Activated naive CD4-positive, alpha-beta T cell treated with anti-CD3 and anti-CD28 coated beads for 36 hours (primary cell): ENCODE measurements at regions not wholly inside any gene's neighbourhood (a gene's known extent, or its start where the extent isn't known, plus 50 kb on each side); places are given as distances from the start of the nearest gene placed in this dataset.
"Not testable (repeated sequence)": the region's sequence is repeated elsewhere in the genome, so short reads cannot be mapped to it uniquely, and the experiment has no call there.

Experiments used
- CTCF ChIA-PET: fragments of 350-600 bp; sonication (Branson Sonifier 250); formaldehyde crosslinking; loops from one replicate; lab custom pipeline; 2021; ENCODE audit warnings: antibody characterized with exemption; lab: Charles Lee
- DNase-seq: peaks from one replicate; pipeline ENCODE4 v3.0.0-alpha.2; 2020
- H3K27ac Mint-ChIP-seq: one replicate; pipeline ENCODE4 v1.8.0; 2021; ENCODE audit warnings: mild to moderate bottlenecking, mixed read lengths
- H3K27me3 Mint-ChIP-seq: one replicate; pipeline ENCODE4 v1.8.0; 2021; ENCODE audit warnings: low read depth, mixed read lengths
- H3K36me3 Mint-ChIP-seq: one replicate; pipeline ENCODE4 v1.8.0; 2021; ENCODE audit warnings: low read depth, mixed read lengths
- H3K4me1 Mint-ChIP-seq: one replicate; pipeline ENCODE4 v1.8.0; 2021; ENCODE audit warnings: low read depth, mixed read lengths
- H3K4me3 Mint-ChIP-seq: one replicate; pipeline ENCODE4 v1.8.0; 2021; ENCODE audit warnings: mild to moderate bottlenecking, moderate library complexity, mixed read lengths
- H3K9me3 Mint-ChIP-seq: one replicate; pipeline ENCODE4 v1.8.0; 2021; ENCODE audit warnings: mixed read lengths
- intact Hi-C: fragments of 100-400 bp; cut with micrococcal nuclease; formaldehyde crosslinking; loops from one replicate; pipeline ENCODE4 v1.15.1; 2023

DNA sequence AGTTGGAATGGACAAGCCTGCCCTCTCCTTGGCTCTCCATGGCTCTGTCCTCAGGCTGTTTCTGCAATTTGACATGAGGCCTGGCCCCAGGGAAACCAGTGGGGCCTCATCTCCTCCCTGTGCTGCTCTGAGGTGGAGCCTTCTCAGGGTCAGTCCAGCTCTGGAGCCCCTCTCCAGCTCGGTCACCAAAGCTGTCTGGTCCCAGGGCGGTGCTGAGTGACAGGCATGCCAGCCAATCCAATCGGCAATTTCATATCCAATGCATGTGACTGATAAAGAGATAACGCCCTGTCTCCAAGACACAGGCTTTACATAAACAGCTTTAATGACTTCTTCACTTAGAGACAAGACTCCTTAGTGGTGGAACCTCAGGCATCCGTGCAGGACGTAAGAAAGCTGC lies 1379.2 kb downstream of the CDH12 start:
- H3K36me3 Mint-ChIP-seq: peaks cover 32% of the 10 kb centered on the region
- H3K9me3 Mint-ChIP-seq, CTCF ChIA-PET, H3K4me1 Mint-ChIP-seq, H3K27ac Mint-ChIP-seq, H3K27me3 Mint-ChIP-seq, DNase-seq, intact Hi-C loops, H3K4me3 Mint-ChIP-seq: not testable (repeated sequence)

DNA sequence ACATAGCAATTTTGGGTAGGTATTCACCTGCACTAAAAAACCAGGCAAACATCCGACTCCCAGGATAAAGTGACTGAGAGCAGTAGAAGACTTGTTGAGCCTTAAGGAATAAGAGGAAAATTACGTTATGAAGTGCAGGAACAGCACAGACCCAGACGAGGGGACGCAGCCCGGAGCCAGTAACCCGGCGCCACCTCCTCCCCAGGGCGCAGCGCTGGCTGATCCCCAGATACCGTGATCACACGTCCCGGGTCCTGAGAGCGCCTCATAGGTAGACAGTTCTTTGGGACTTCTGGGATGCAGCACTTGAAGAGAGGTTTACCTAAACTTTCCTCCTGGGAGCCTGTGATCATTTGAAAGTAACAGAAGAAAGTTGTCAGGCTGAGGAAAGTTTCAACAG lies 1379.7 kb downstream of the CDH12 start:
- H3K4me1 Mint-ChIP-seq, intact Hi-C loops, H3K27ac Mint-ChIP-seq, CTCF ChIA-PET, DNase-seq, H3K27me3 Mint-ChIP-seq, H3K4me3 Mint-ChIP-seq, H3K9me3 Mint-ChIP-seq: not testable (repeated sequence)
- peaks cover 29% of the 10 kb centered on the region for H3K36me3 Mint-ChIP-seq

DNA sequence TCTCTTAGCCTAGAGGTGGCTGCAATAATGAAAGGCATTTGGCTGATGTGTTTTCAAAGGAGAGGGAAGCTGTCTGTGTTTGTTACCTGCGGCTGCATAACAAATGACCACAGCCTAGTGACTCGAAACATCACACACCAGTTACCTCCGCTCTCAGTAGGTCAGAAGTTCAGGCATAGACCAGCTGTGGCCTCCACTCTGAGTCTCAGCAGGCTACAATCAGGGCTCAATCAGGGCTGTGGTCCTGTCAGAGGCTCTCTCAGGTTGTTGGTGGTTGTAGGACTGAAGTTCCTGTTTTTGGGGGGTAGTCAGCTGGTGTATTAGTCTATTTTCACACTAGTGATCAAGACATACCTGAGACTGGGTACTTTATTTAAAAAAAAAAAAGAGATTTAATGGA lies 1381.5 kb downstream of the CDH12 start:
- CTCF ChIA-PET, H3K4me3 Mint-ChIP-seq, intact Hi-C loops, H3K27me3 Mint-ChIP-seq, H3K9me3 Mint-ChIP-seq, H3K4me1 Mint-ChIP-seq, DNase-seq, H3K27ac Mint-ChIP-seq: not testable (repeated sequence)
- H3K36me3 Mint-ChIP-seq: peaks cover 33% of the 10 kb centered on the region

DNA sequence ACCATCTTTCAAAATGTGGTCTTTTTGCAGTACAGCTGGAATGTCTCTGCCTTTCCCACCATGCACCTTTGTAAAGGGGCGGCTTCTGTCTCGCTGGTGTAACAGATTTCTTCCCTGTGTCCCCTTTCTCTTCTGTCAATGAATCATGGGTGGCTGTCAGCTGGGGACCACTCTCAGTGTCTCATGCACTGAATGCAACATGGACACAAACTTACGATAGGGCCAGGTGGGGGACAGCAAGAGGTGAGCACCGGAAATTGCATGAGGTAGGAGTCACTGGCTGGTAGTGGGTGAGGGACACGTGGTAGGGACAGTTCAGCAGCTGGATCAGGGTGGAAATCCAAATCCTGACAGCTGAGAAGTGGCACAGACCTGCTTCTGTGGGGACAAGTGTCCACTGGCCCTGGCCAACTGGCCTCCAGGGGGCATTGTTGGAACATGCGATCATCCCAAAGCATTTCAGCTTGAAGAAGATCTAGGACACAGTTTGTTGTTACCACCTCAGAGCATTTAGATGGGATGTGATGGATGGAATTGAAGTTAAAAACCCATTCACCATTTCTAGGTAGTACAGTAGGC lies 1383.5 kb downstream of the CDH12 start:
- H3K4me3 Mint-ChIP-seq, H3K27me3 Mint-ChIP-seq, H3K4me1 Mint-ChIP-seq, intact Hi-C loops, CTCF ChIA-PET, H3K27ac Mint-ChIP-seq, H3K9me3 Mint-ChIP-seq: not testable (repeated sequence)
- peaks cover 36% of the 10 kb centered on the region for H3K36me3 Mint-ChIP-seq
- DNase-seq: peak; percentile 26

DNA sequence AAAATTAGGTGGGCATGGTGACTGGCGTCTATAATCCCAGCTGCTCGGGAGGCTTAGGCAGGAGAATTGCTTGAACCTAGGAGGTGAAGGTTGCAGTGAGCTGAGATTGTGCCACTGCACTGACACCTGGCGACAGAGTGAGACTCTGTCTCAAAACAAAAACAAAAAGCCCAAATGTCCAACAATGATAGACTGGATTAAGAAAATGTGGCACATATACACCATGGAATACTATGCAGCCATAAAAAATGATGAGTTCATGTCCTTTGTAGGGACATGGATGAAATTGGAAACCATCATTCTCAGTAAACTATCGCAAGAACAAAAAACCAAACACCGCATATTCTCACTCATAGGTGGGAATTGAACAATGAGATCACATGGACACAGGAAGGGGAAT lies 1385.6 kb downstream of the CDH12 start:
- H3K27me3 Mint-ChIP-seq, H3K4me1 Mint-ChIP-seq, intact Hi-C loops, H3K9me3 Mint-ChIP-seq, DNase-seq, CTCF ChIA-PET, H3K4me3 Mint-ChIP-seq, H3K27ac Mint-ChIP-seq: not testable (repeated sequence)
- H3K36me3 Mint-ChIP-seq: peaks cover 27% of the 10 kb centered on the region

DNA sequence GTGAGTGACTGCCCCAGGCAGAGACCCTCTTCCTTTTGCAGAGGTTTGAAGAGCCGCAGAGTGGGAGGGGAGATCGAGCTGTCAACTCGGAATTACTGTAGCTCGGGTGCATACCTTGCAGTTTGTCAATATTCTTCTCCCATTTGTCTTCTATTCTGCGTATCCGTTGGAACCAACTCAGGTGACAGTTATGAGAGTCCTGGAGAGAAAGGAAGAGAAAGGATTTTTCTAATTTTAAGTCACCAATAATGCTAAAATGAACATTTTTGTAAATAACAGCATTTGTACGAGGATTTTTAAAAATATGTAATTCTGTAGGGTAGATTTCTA lies 1393.4 kb downstream of the CDH12 start:
- H3K9me3 Mint-ChIP-seq, H3K27me3 Mint-ChIP-seq, H3K36me3 Mint-ChIP-seq, CTCF ChIA-PET, intact Hi-C loops, DNase-seq, H3K4me1 Mint-ChIP-seq: not testable (repeated sequence)
- H3K4me3 Mint-ChIP-seq: peak overlapping the region; percentile 85
- peak overlapping the region; percentile 46 for H3K27ac Mint-ChIP-seq

DNA sequence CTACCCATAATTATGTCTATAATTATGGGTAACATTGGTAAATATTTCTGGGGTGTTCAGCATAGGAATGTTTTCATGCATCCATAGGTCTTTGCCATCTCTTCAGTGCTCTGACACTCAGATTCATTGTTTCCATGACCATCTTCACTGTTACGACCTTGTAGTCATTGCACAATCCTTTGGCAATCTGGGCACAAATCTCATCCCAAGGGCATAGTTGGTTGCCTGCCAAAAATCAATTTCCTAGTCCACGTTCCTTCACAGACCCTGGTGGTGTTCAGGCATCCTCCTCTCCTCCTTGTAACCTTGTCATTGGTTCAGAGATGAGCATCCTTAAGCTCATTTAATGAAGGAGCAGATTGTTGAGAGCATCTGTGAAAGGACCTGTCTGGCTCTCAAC lies 1400.7 kb downstream of the CDH12 start:
- CTCF ChIA-PET: no interaction called here
- Mint-ChIP-seq H3K9me3 (no peaks in the 10 kb centered on the region), H3K36me3 (no peaks in the 10 kb centered on the region), H3K4me3 (no peak overlapping the region), H3K27me3 (peaks cover 11% of the 10 kb centered on the region), H3K27ac (no peak overlapping the region), H3K4me1 (no peaks in the 10 kb centered on the region)
- DNase-seq: no peak
- intact Hi-C loops: no loop called here

DNA sequence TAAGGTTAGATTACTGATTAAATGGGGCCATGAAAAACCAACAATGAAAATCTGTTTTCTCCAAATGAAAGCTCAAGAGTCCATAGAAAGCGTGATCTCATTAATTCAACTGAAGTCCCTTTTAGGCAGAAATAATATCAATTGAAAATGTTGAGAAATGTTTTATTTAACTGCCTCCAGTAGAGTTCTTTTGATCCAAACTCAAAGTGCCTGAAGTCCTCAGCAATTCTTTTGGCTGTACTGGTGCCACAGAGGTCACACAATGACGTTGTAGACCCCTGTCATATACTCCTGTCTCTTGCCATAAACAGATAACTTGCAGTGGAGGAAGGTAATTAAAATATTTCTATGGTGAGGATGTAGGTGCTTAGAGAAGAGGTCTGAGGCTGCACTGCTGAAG lies 1420.5 kb downstream of the CDH12 start:
- no peaks in the 10 kb centered on the region for H3K4me1 Mint-ChIP-seq
- CTCF ChIA-PET: no interaction called here
- no peak overlapping the region for H3K4me3 Mint-ChIP-seq
- intact Hi-C loops: no loop called here
- no peak overlapping the region for H3K27ac Mint-ChIP-seq
- no peak for DNase-seq
- H3K36me3 Mint-ChIP-seq: no peaks in the 10 kb centered on the region
- H3K9me3 Mint-ChIP-seq: peaks cover 2% of the 10 kb centered on the region
- no peaks in the 10 kb centered on the region for H3K27me3 Mint-ChIP-seq

DNA sequence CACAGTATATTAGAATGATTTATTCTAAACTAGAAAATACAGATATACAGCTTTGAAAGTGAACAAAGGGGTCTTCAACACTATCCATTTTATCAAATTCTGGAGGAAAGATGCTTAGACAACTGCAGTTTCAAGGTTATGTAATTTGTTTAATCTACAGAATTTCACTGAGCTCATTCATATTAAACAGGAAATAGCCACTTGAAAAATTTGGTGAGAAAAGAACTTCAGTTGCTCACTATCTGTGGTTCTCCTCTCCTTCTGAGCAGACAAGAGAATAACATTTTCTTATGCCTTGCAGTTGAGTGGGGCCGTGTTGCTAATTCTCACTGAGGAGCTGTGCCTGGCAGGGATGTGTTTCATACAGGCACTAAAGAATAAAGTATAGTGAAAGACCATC lies 1428.2 kb downstream of the CDH12 start:
- H3K27me3 Mint-ChIP-seq: no peaks in the 10 kb centered on the region
- DNase-seq: no peak
- intact Hi-C loops: no loop called here
- no peaks in the 10 kb centered on the region for H3K4me1 Mint-ChIP-seq
- CTCF ChIA-PET: no interaction called here
- H3K36me3 Mint-ChIP-seq: no peaks in the 10 kb centered on the region
- H3K9me3 Mint-ChIP-seq: no peaks in the 10 kb centered on the region
- no peak overlapping the region for H3K27ac Mint-ChIP-seq
- H3K4me3 Mint-ChIP-seq: no peak overlapping the region

DNA sequence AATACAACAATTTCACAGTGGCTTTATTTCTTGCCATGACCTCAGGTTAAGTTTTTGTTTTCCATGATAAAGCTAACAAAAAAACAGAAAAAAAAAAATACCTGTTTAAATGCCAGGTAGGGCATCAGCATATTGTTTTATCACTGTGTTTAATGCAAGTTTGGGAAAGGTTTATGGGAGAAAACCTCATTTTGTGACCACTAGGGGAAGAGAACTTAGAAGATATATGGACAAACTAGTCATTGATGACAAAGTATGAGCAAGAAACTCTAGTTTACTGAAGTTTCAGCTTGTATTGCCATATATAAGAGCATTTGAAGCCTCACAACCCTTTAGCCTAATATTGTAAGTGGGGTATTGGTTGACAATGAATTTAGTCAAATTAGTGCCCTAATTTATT lies 1431.4 kb upstream of the CDH18 start:
- intact Hi-C loops: no loop called here
- H3K27ac Mint-ChIP-seq: no peak overlapping the region
- CTCF ChIA-PET: interaction anchor here (0.7 kb wide), 1 partner anchor 161 kb away, joined by 5 read pairs; no protein-coding TSS in a partner anchor
- H3K9me3 Mint-ChIP-seq: no peaks in the 10 kb centered on the region
- H3K4me1 Mint-ChIP-seq: no peaks in the 10 kb centered on the region
- no peaks in the 10 kb centered on the region for H3K27me3 Mint-ChIP-seq
- H3K36me3 Mint-ChIP-seq: no peaks in the 10 kb centered on the region
- DNase-seq: no peak
- no peak overlapping the region for H3K4me3 Mint-ChIP-seq

DNA sequence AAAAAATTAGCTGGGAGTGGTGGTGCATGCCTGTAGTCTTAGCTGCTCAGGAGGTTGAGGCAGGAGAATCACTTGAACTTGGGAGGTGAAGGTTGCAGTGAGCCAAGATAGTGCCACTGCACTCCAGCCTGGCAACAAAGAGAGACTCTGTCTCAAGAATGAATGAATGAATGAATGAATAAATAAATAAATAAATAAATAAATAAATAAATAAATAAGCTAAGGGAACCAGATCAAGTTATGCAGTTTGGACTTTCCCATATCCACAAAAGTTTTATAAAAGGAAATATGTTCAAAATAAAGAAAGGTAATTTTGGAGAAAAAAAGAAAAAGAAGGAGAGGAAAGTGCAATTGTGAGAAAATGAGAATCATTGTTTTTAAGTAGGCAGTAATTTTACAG lies 1414.1 kb upstream of the CDH18 start:
- intact Hi-C loops, H3K4me3 Mint-ChIP-seq, H3K27ac Mint-ChIP-seq, DNase-seq, CTCF ChIA-PET, H3K4me1 Mint-ChIP-seq, H3K9me3 Mint-ChIP-seq, H3K36me3 Mint-ChIP-seq, H3K27me3 Mint-ChIP-seq: not testable (repeated sequence)

DNA sequence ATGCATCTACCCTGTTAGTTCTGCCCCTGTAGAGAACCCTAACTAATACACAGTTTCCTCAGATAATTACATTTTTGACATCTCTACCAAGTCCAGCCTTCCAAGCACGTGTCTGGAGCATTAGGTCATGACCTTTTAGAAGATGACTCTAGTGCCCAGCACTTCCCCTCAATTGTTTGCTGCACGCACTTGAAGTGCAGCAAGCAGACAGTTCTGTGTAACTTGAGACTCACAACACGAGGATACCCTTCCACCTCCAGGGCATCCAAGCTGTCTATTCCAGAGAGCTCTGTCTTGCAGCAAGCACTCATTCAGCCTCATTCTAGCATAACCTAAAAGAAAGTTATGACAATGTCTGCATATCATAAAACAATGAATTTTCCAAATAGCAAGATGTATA lies 1410.5 kb upstream of the CDH18 start:
- Mint-ChIP-seq H3K9me3 (no peaks in the 10 kb centered on the region), H3K27me3 (no peaks in the 10 kb centered on the region), H3K4me3 (no peak overlapping the region), H3K4me1 (no peaks in the 10 kb centered on the region), H3K27ac (no peak overlapping the region), H3K36me3 (no peaks in the 10 kb centered on the region)
- intact Hi-C loops: no loop called here
- DNase-seq: no peak
- CTCF ChIA-PET: no interaction called here

DNA sequence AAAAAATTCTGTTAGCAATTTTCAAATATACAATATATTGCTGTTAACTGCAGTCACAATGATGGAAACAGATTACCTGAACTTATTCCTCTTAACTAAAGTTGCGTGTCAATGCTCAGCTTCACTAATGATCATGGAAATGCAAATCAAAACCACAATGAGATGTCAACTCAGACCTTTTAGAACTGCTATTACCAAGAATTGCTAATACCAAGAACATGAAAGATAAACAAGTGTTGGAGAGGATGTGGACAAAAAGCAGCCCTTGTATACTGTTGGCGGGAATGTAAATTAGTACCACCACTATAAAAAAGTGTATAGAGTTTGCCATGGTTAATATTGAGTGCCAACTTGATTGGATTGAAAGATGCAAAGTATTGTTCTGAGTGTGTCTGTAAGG lies 1409.7 kb upstream of the CDH18 start:
- Mint-ChIP-seq H3K4me3 (no peak overlapping the region), H3K4me1 (no peaks in the 10 kb centered on the region), H3K9me3 (no peaks in the 10 kb centered on the region), H3K27ac (no peak overlapping the region), H3K27me3 (no peaks in the 10 kb centered on the region), H3K36me3 (no peaks in the 10 kb centered on the region)
- CTCF ChIA-PET: no interaction called here
- DNase-seq: no peak
- intact Hi-C loops: no loop called here

DNA sequence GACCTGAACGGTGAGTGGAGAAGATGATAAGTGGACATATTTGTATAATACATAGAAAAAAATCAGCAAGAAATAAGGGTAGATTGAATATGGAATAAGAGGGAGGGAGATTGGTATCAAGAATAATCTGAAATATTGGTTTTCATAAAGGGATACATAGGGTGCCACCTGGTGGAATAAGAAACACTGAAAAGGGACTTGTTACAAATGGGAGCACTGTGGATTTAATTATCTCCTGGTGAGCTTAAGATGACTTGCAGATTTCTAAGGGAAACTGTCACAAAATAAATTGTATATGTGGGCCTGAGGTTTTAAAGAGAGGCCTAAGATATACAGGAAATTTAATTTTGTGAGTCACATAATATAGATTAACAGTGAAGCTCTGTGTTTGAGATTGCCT lies 1403.5 kb upstream of the CDH18 start:
- no peak for DNase-seq
- Mint-ChIP-seq H3K27me3 (no peaks in the 10 kb centered on the region), H3K27ac (no peak overlapping the region), H3K9me3 (no peaks in the 10 kb centered on the region), H3K36me3 (no peaks in the 10 kb centered on the region), H3K4me3 (no peak overlapping the region), H3K4me1 (no peaks in the 10 kb centered on the region)
- CTCF ChIA-PET: no interaction called here
- intact Hi-C loops: no loop called here
